Vagina (tissue), 2 donors: ENCODE measurements at regions not wholly inside any gene's neighbourhood (a gene's known extent, or its start where the extent isn't known, plus 50 kb on each side); places are given as distances from the start of the nearest gene placed in this dataset.

Experiments
- CTCF ChIP-seq, 3 experiments: fragments of 450-650 bp in 2 of 3; fragments of 200-600 bp in 1 of 3; sonication (generic) in 1 of 3; IDR thresholded peaks; one replicate each; pipeline ENCODE4 v1.5.1; 2017 to 2019; ENCODE audit warnings: antibody characterized with exemption in 3 of 3, mild to moderate bottlenecking in 2 of 3, moderate library complexity in 2 of 3
- POLR2AphosphoS5 ChIP-seq, 2 donors: sonication (generic); formaldehyde crosslinking; IDR thresholded peaks; one replicate each; pipeline ENCODE4 v1.9.0; 2017; ENCODE audit warnings: antibody characterized with exemption in 2 of 2, mild to moderate bottlenecking in 2 of 2, low read depth in 1 of 2; ENCODE audit not compliant: insufficient read depth in 1 of 2

- TF ChIP-seq CTCF (IDR thresholded peaks at IDR 0.05) (no peak), POLR2AphosphoS5 (IDR thresholded peaks at IDR 0.05; ENCODE audit: insufficient read depth in 1 of 2, low read depth in 1 of 2) (no peak)
These were observed 1361.7 kb upstream of the B3GALT2 start for GRCh38 chr1:194548071-194548470.
